Large intestine (tissue), 3 donors: ENCODE measurements at regions not wholly inside any gene's neighbourhood (a gene's known extent, or its start where the extent isn't known, plus 50 kb on each side); places are given as distances from the start of the nearest gene placed in this dataset.

Experiments used
- DNase-seq, 2 donors: peaks; one replicate each; pipeline versions ENCODE4 v3.0.0 to v3.0.0-alpha.2; 2013
- H3K27ac ChIP-seq: one replicate; pipeline ENCODE4 v1.5.1; 2013; ENCODE audit warnings: low read length
- H3K27me3 ChIP-seq: 2 replicates; pipeline ENCODE4 v1.6.1; 2013; ENCODE audit warnings: low read length; ENCODE audit not compliant: control insufficient read depth, insufficient read depth
- H3K36me3 ChIP-seq: 2 replicates; pipeline ENCODE4 v1.6.1; 2013; ENCODE audit warnings: low read length; ENCODE audit not compliant: control insufficient read depth, insufficient read depth
- H3K4me1 ChIP-seq: one replicate; pipeline ENCODE4 v1.6.1; 2013; ENCODE audit warnings: low read length; ENCODE audit not compliant: control insufficient read depth, insufficient read depth
- H3K4me3 ChIP-seq: one replicate; pipeline ENCODE4 v1.5.1; 2013; ENCODE audit warnings: low read length
- H3K9me3 ChIP-seq: one replicate; pipeline ENCODE4 v1.6.1; 2013; ENCODE audit warnings: mild to moderate bottlenecking, low read depth, low read length, moderate library complexity; ENCODE audit not compliant: control insufficient read depth
- WGBS: methylation state at CpG from one replicate; pipeline ENCODE4 v1.1.5; 2013; ENCODE audit warnings: low lambda C conversion rate; ENCODE audit not compliant: insufficient coverage; 5-methylcytosine and 5-hydroxymethylcytosine counted together

- WGBS, result no CpG with 5 or more reads among the region's 5 CpGs
These were observed 474.3 kb upstream of the MGMT start for GRCh38 chr10:128992770-128993169.

GRCh38 chr10:128993443-128993842 is 473.6 kb upstream of the MGMT start:
- Histone ChIP-seq H3K4me1 (peaks cover 8% of the 10 kb centered on the region), H3K36me3 (no peaks in the 10 kb centered on the region), H3K27me3 (peaks cover 9% of the 10 kb centered on the region), H3K27ac (no peak overlapping the region), H3K4me3 (no peak overlapping the region), H3K9me3 (no peaks in the 10 kb centered on the region)
- DNase-seq, result no peak
- WGBS, result no CpG with 5 or more reads among the region's 8 CpGs

More at GRCh38 chr10:128992770-128993169, 474.3 kb upstream of the MGMT start:
- Histone ChIP-seq H3K4me1 (peaks cover 5% of the 10 kb centered on the region), H3K36me3 (no peaks in the 10 kb centered on the region), H3K9me3 (no peaks in the 10 kb centered on the region), H3K27me3 (peaks cover 9% of the 10 kb centered on the region), H3K4me3 (no peak overlapping the region), H3K27ac (no peak overlapping the region)
- no peak for DNase-seq

- peaks cover 14% of the 10 kb centered on the region for H3K4me1 ChIP-seq
- DNase-seq, result no peak
- H3K9me3 ChIP-seq, result no peaks in the 10 kb centered on the region
- no peak overlapping the region for H3K27ac ChIP-seq
- no peak overlapping the region for H3K4me3 ChIP-seq
- no CpG with 5 or more reads among the region's 8 CpGs for WGBS
- H3K27me3 ChIP-seq, result peaks cover 9% of the 10 kb centered on the region
- H3K36me3 ChIP-seq, result no peaks in the 10 kb centered on the region
These were observed 473.0 kb upstream of the MGMT start for GRCh38 chr10:128993911-128994538.

GRCh38 chr10:128994598-128995143 is 472.4 kb upstream of the MGMT start:
- Histone ChIP-seq H3K27me3 (peaks cover 9% of the 10 kb centered on the region), H3K4me1 (peaks cover 16% of the 10 kb centered on the region), H3K9me3 (no peaks in the 10 kb centered on the region), H3K36me3 (no peaks in the 10 kb centered on the region), H3K4me3 (no peak overlapping the region), H3K27ac (no peak overlapping the region)
- 100% methylated on average over 1 of the region's 2 CpGs for WGBS
- DNase-seq, result no peak

GRCh38 chr10:128995676-128996075 is 471.4 kb upstream of the MGMT start:
- no peak for DNase-seq
- no peaks in the 10 kb centered on the region for H3K9me3 ChIP-seq
- no CpG with 5 or more reads among the region's 2 CpGs for WGBS
- no peaks in the 10 kb centered on the region for H3K36me3 ChIP-seq
- H3K4me3 ChIP-seq, result no peak overlapping the region
- peaks cover 16% of the 10 kb centered on the region for H3K4me1 ChIP-seq
- peaks cover 9% of the 10 kb centered on the region for H3K27me3 ChIP-seq
- H3K27ac ChIP-seq, result no peak overlapping the region

GRCh38 chr10:128996092-128996491 is 470.9 kb upstream of the MGMT start:
- no peak overlapping the region for H3K27ac ChIP-seq
- no peaks in the 10 kb centered on the region for H3K9me3 ChIP-seq
- DNase-seq, result no peak
- no peaks in the 10 kb centered on the region for H3K36me3 ChIP-seq
- peaks cover 6% of the 10 kb centered on the region for H3K27me3 ChIP-seq
- no peak overlapping the region for H3K4me3 ChIP-seq
- peaks cover 16% of the 10 kb centered on the region for H3K4me1 ChIP-seq
- no CpG with 5 or more reads among the region's 8 CpGs for WGBS

GRCh38 chr10:128998101-128998805 is 468.8 kb upstream of the MGMT start:
- H3K9me3 ChIP-seq, result no peaks in the 10 kb centered on the region
- peaks cover 5% of the 10 kb centered on the region for H3K27me3 ChIP-seq
- peak overlapping the region; percentile 76 for H3K27ac ChIP-seq
- H3K36me3 ChIP-seq, result no peaks in the 10 kb centered on the region
- peaks cover 16% of the 10 kb centered on the region for H3K4me1 ChIP-seq
- no CpG with 5 or more reads among the region's 10 CpGs for WGBS
- DNase-seq, result peak; percentile 77 to 87
- H3K4me3 ChIP-seq, result no peak overlapping the region

- no peak for DNase-seq
- H3K27ac ChIP-seq, result no peak overlapping the region
- H3K27me3 ChIP-seq, result peaks cover 2% of the 10 kb centered on the region
- WGBS, result no CpG with 5 or more reads among the region's 9 CpGs
- H3K4me3 ChIP-seq, result no peak overlapping the region
- H3K4me1 ChIP-seq, result no peaks in the 10 kb centered on the region
- no peaks in the 10 kb centered on the region for H3K36me3 ChIP-seq
- no peaks in the 10 kb centered on the region for H3K9me3 ChIP-seq
These were observed 462.6 kb upstream of the MGMT start for GRCh38 chr10:129004398-129004797.

- Histone ChIP-seq H3K36me3 (no peaks in the 10 kb centered on the region), H3K9me3 (no peaks in the 10 kb centered on the region), H3K27ac (no peak overlapping the region), H3K27me3 (peaks cover 2% of the 10 kb centered on the region), H3K4me1 (no peaks in the 10 kb centered on the region), H3K4me3 (no peak overlapping the region)
- DNase-seq, result no peak
- 100% methylated on average over 2 of the region's 8 CpGs for WGBS
These were observed 462.0 kb upstream of the MGMT start for GRCh38 chr10:129005080-129005479.

- Histone ChIP-seq H3K27ac (no peak overlapping the region), H3K4me3 (no peak overlapping the region), H3K36me3 (no peaks in the 10 kb centered on the region), H3K27me3 (peaks cover 2% of the 10 kb centered on the region), H3K9me3 (no peaks in the 10 kb centered on the region), H3K4me1 (no peaks in the 10 kb centered on the region)
- no peak for DNase-seq
- WGBS, result no CpG with 5 or more reads among the region's 3 CpGs
These were observed 461.2 kb upstream of the MGMT start for GRCh38 chr10:129005804-129006203.
